ENCODE measurements at regions not wholly inside any gene's neighbourhood (a gene's known extent, or its start where the extent isn't known, plus 50 kb on each side); places are given as distances from the start of the nearest gene placed in this dataset.

DNA sequence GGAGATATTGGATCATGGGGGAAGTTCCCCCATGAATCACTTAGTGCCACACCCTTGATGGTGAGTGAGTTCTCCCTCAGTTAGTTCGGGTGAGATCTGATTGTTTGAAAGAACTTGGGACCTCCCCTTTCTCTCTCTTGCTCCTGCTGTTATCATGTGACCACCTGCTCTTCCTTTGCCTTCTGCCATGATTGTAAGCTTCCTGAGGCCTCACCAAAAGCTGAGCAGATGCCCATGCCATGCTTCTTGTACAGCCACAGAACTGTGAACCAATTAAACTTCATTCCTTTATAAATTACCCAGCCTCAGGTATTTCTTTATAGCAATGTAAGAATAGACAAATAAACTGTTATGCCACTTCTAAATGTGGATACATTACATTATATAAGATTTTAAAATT, 686.7 kb upstream of the MARCKS start:
- DNase-seq, result no peak

DNA sequence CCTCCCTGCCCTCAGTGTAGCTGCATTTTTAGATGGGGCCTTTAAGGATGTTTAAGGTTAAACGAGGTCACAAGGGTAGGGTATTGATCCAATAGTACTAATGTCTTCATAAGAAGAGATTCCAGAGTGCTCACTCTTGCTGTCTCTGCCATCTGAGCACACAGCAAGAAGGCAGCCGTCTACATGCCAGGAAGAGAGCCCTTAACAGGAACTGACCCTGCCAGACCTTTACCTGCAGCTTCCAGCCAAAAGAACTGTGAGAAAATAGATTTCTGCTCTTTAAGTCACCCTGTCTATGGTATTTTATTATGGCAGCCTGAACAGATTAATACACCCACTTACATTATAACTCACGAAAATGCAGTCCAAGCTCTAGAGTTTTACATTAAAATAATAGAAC, 685.3 kb upstream of the MARCKS start:
- no peak for DNase-seq

DNA sequence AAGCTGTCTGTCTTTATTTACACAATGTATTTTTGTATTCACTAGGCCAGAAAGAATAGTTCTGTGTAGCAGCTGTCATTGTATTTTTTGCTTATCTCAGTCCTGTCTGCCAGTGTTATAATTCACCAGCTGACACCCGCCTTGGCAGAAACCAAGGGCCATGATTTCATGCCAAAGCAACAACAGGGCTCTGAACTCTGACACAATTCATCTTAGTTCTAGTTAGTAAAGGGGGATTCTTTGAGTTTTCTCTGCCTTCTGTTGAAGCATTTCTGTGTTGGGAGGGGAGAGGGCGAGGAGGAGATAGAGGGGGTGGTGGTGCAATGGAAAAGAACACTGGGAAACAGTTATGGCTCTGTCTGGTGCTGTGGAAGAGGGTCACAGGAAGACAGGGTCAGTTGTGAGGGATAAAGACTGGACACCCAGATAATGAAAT, 684.6 kb upstream of the MARCKS start:
- DNase-seq, result no peak

DNA sequence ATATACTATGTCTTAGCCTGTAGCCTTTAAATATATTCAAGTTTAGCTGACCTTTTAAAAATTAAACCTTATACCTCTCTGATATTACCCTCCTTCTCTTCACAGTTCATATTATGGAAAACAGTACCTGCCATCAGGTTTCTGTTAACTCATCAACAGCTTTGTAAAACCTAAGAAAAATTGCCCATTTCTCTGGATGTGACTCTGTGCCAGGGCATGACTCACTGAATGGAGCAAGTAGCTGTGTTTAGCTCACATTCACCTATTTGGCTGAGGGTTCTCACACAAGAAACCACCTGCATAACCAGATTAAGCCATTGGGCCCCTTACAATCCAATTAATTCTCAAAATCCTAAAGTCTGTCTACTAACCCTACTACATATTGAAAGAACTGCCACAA, 678.8 kb upstream of the MARCKS start:
- no peak for DNase-seq

GRCh38 chr6:113181164-113181563, 676.0 kb upstream of the MARCKS start:
- no peak for DNase-seq

- no peak for DNase-seq
Observed at GRCh38 chr6:113182370-113183141, 674.6 kb upstream of the MARCKS start.

DNA sequence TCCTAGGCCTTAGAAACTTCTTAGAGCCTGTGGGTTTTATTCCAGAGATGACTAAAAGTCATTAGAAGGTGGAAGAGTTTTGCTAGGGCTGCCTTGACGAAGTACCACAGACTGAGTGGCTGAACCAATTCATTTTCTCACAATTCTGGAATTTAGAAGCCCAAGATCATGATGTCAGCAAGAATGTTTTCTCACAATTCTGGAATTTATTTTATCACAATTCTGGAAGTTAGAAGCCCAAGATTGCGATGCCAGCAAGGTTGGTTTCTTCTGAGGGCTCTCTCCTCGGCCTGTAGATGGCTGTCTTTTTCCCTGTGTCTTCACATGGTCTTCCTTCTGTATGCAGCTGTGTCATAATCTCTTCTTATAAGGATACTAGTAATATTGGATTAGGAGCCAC, 672.9 kb upstream of the MARCKS start:
- DNase-seq, result no peak

GRCh38 chr6:113184736-113185135, 672.4 kb upstream of the MARCKS start:
- DNase-seq, result no peak

- DNase-seq, result no peak
Observed at GRCh38 chr6:113185299-113185698, 671.8 kb upstream of the MARCKS start.

DNA sequence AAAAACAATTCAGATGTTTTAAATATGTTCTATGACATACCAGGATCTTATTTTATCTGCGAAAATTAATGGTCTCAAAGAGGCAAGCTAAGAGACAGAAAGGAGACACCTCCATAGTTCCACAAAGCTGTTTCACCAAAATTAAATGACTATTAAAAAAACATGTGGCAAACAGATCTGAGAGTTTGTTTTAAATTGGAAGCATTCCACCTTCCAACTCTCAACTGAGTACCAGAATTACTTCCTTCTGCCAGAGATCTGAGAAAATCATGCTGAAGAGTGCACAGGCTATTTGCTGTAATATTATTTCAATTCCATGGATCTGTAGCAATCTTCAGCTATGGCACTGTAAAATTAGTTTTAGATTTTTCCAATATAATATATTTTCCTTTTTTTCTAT, 669.5 kb upstream of the MARCKS start:
- DNase-seq, result no peak

DNA sequence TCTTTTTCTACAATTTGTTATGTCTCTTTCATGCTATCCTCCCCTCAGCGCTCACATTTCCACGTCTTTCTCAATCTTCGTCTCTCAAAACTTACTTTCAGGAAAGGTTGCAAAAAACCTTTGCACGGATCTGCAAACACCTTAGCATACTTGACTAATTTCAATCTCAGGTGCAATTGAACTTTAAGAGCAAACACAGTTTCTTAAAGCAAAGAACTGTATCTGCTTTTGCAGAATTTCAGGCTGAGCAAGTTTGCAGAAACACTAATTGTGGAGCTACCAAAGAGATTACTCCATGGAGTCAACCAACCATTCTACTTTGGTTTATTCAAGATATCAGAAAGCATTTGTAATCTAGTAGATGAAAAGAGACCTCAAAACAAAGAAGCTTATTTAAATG, 668.2 kb upstream of the MARCKS start:
- no peak for DNase-seq

DNA sequence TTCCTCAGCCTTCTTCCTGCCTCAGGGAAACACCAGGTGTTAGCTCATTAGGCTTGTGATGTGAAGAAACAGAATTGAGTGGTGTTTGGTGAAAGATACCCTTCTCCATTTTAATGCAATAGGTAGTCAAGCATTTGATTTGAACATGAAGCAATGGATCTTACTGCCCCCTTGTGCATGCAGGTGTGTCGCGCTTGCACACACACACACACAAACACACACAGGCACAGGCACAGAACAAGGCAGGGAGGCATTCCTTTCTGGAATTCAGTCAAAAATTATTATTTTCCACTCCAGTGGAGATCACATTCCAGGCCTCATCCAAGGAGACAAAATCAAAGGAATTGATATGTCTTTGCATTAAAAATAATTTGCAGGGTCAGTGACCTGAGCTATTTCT, 667.0 kb upstream of the MARCKS start:
- DNase-seq, result no peak

GRCh38 chr6:113194090-113194489, 663.1 kb upstream of the MARCKS start:
- DNase-seq, result no peak

DNA sequence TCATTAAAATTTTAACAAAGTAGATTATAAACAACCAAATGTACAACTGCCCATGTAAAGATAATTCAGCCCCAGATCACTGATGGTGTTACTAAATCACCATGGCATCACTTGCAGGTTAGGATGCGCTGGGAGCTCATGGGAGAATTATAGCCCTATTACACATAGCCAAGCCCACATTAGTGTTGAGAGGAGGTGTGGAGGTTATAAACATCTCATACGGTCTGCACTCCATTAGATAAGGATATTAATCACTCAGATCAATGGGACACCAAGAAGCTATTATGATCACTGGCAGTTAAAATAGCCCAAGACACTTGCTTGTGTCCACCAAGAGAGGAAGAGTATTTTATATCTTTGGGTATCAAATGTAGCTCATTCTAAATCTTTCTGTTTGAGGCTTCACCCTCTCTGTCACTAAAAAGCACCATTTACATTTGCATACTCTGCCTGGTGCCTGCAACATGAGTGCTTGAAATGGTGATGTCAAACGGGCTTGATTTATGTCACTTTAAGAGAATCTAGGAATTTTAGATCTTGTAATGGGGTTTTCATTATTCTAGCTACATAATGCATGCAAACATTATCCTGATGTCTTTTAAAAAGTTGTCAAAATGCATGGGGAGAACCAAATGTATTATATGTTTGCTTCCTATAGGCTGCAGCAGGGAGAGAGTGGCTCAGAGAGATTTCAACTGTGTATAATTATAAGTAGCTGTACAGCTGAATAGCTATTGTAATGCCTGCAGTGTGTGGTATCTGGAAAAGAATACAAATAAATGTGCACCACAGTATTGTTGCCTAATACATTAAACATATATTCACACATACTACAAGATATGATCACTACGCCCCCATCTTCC, 654.1 kb upstream of the MARCKS start:
- no peak for DNase-seq

GRCh38 chr6:113203715-113204110, 653.4 kb upstream of the MARCKS start:
- DNase-seq, result no peak

DNA sequence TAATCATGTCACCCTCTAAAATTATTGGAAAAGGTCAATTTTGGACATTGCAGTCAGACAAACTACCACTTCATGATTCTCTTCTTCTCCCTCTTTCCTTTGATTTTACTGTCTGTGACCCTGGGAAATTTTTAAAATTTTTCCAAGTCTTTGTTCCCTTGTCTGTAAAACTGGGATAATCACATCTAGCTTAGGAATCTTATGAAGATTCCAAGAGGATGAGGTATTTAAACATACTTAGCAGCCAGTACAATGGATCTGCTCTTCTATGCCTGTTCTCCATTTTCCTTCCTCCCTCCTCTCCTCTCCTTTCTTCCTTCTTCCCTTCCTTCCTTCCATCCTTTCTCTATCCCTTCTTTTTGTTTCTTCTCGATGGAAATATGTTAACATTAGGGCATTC, 651.6 kb upstream of the MARCKS start:
- no peak for DNase-seq

DNA sequence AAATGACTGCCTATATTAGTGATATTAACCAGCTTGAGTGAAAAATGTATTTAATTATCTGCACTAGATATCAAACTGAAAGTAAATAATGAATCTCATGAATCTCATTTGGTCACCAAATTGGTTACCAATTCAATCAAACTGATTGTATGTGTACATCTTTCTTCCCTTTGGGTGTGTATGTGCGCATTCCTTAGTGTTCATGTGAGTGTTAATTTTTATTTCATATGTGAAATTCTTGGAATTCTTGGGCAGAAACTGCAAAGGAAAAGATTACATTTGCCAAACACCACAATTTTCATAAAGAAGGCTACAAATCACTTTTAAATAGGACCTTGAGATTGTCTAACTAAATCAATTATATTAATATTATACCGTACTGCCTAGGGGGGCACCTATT, 648.4 kb upstream of the MARCKS start:
- no peak for DNase-seq

GRCh38 chr6:113209315-113209714, 647.8 kb upstream of the MARCKS start:
- no peak for DNase-seq

DNA sequence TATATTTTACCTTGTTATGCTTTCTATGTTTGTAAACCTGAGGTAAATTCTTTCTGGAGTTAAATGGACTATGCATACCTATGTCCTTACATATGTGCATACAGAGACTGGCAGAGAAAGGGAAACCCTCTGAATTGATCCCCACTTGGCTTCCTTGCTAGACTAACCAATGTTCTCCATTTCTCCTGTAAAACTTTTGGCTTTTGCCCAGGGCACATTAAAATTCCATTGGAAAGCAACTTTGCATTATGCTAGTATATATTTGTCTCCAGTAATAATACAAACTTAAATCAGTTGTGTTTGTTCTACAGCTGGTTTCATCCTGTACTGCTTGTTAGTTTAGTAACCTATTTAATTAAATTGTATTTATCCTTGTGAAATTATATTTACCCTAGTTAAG, 646.0 kb upstream of the MARCKS start:
- no peak for DNase-seq

DNA sequence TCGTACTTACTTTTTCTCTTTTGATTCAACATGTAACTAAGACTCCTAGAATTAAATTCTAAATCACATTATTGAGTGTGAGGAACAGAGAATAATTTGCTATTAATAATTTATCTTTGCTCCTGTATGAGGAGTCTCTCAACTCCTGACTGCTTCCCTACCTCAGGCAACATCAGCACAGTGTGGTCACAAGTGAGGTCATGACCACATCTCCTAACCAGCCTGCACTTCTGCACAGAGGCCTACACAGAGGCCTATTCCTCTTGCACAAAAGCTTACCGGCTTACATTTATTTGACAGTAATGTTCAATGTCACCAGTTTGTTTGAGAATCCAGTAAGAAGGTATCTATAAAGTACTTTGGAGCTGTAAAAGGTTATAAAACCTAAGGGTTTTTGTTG, 637.4 kb upstream of the MARCKS start:
- no peak for DNase-seq

DNA sequence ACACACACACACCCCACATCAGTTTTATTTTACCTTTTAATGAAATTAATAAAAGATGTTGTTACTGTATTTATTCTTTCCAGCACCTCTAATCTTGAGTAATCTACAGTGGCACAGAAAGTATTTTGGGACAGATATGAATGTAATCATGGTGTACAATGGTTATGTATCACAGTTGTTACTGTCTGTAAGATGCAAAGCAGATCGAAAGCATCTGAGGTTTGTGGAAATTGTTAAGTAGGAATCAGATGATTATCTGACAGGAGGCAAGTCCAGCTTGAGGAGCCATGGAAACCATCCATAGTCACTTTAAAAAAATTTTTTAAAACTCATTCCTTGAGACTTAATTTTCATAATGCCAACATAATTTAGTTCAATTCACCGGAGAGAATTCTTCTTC, 636.3 kb upstream of the MARCKS start:
- no peak for DNase-seq

DNA sequence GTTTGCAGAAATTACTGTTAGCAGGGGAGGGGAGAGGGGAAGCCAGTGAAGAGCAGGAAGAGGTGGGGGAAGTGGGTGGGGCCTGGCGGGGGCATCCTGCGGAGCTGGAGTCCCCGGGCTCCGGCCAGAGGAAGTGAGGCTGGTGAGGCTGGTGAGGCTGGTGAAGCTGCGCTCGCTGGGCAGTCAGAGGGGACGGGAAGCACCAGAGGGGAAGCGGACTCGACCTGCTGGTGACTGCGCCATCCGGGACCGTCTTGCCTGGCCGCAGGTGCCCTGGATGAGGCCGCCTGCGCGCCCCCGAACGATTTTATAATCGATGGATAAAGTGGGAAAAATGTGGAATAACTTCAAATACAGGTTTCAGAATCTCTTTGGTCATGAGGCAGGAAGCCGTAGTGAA, 635.3 kb upstream of the MARCKS start:
- DNase-seq, result no peak

- no peak for DNase-seq
Observed at GRCh38 chr6:113246186-113246585, 611.0 kb upstream of the MARCKS start.

- DNase-seq, result no peak
Observed at GRCh38 chr6:113248532-113248931, 608.6 kb upstream of the MARCKS start.

Data from activated gamma-delta T cell treated with Interleukin-2 at 50 U/mL for 16 hours (primary cell).